Esophagus squamous epithelium (tissue), 4 donors: ENCODE measurements at regions not wholly inside any gene's neighbourhood (a gene's known extent, or its start where the extent isn't known, plus 50 kb on each side); places are given as distances from the start of the nearest gene placed in this dataset.

Experiments used
- POLR2A ChIP-seq, 4 donors: fragments of 450-650 bp; IDR thresholded peaks; one replicate each; pipeline ENCODE4 v1.6.1; 2017; ENCODE audit warnings: antibody characterized with exemption in 4 of 4, mild to moderate bottlenecking in 4 of 4, moderate library complexity in 3 of 4
- TF ChIP-seq, protein P1 (sequence below), 6 experiments: fragments of 450-650 bp in 4 of 6; fragments of 200-600 bp in 2 of 6; sonication (generic) in 2 of 6; IDR thresholded peaks; one replicate each; pipeline ENCODE4 v1.5.1; 2016 to 2019; ENCODE audit warnings: antibody characterized with exemption in 6 of 6, mild to moderate bottlenecking in 4 of 6, moderate library complexity in 4 of 6

- TF ChIP-seq, protein P1, sequence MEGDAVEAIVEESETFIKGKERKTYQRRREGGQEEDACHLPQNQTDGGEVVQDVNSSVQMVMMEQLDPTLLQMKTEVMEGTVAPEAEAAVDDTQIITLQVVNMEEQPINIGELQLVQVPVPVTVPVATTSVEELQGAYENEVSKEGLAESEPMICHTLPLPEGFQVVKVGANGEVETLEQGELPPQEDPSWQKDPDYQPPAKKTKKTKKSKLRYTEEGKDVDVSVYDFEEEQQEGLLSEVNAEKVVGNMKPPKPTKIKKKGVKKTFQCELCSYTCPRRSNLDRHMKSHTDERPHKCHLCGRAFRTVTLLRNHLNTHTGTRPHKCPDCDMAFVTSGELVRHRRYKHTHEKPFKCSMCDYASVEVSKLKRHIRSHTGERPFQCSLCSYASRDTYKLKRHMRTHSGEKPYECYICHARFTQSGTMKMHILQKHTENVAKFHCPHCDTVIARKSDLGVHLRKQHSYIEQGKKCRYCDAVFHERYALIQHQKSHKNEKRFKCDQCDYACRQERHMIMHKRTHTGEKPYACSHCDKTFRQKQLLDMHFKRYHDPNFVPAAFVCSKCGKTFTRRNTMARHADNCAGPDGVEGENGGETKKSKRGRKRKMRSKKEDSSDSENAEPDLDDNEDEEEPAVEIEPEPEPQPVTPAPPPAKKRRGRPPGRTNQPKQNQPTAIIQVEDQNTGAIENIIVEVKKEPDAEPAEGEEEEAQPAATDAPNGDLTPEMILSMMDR (IDR thresholded peaks at IDR 0.05) = no peak
- no peak for TF ChIP-seq POLR2A (IDR thresholded peaks at IDR 0.05)
These were observed 68.5 kb downstream of the SLC24A2 start for GRCh38 chr9:19720377-19720776.
